ENCODE measurements at regions not wholly inside any gene's neighbourhood (a gene's known extent, or its start where the extent isn't known, plus 50 kb on each side); places are given as distances from the start of the nearest gene placed in this dataset.

DNA sequence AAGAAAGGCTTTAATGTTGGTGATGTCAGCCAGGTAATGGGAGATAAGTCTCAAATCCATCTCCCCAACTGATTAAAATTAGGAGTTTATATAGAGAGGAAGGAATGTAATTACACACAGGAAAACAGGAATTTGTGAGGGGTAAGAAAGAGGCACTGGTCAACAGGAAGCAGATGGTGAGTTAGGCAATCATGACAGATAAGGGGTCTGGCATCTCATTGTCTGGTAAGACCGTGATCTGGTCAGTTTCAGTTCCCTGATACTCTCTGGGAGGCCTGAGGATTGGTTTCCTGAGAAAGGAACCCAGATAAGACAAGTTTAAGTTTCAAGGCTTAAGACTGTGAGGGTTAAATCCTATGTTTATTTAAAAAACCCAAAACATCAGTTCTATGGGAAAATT, 414.7 kb upstream of the ARRDC4 start:
- Histone ChIP-seq H3K79me2 (ENCODE audit: insufficient read depth, low read length) (no peaks in the 10 kb centered on the region), H2AFZ (ENCODE audit: low read length) (no peak overlapping the region), H3K9ac (ENCODE audit: insufficient read depth, low read depth, low read length) (no peak overlapping the region), H4K20me1 (ENCODE audit: insufficient read depth, low read length) (no peaks in the 10 kb centered on the region), H3K27me3 (ENCODE audit: control insufficient read depth in 1 of 2, insufficient read depth in 2 of 2, low read length in 2 of 2) (no peaks in the 10 kb centered on the region), H3K4me3 (replicated peaks in 1 of 3; ENCODE audit: insufficient read depth in 1 of 3, low read depth in 2 of 3, low read length in 3 of 3) (no peak overlapping the region), H3K36me3 (replicated peaks in 1 of 2; ENCODE audit: control insufficient read depth in 1 of 2, insufficient read depth in 2 of 2, low read length in 2 of 2) (no peaks in the 10 kb centered on the region), H3K4me1 (ENCODE audit: insufficient read depth, low read length) (no peaks in the 10 kb centered on the region), H3K9me3 (ENCODE audit: low read length) (peaks cover 82% of the 10 kb centered on the region), H3K4me2 (ENCODE audit: low read depth, low read length) (no peak overlapping the region), H3K27ac (ENCODE audit: extremely low read length, insufficient read depth, low read length) (no peak overlapping the region)
- CTCF ChIA-PET (ENCODE audit: low intra/inter-chr PET ratio, low total read pairs) = no interaction called here
- ATAC-seq (no peak), DNase-seq (ENCODE audit: low spot score) (no peak), FAIRE-seq (no peak)
- POLR2A ChIA-PET = no interaction called here
- TF ChIP-seq SMAD9 (CRISPR knock-in tag; IDR thresholded peaks at IDR 0.05) = no peak
- TF ChIP-seq, protein P1, sequence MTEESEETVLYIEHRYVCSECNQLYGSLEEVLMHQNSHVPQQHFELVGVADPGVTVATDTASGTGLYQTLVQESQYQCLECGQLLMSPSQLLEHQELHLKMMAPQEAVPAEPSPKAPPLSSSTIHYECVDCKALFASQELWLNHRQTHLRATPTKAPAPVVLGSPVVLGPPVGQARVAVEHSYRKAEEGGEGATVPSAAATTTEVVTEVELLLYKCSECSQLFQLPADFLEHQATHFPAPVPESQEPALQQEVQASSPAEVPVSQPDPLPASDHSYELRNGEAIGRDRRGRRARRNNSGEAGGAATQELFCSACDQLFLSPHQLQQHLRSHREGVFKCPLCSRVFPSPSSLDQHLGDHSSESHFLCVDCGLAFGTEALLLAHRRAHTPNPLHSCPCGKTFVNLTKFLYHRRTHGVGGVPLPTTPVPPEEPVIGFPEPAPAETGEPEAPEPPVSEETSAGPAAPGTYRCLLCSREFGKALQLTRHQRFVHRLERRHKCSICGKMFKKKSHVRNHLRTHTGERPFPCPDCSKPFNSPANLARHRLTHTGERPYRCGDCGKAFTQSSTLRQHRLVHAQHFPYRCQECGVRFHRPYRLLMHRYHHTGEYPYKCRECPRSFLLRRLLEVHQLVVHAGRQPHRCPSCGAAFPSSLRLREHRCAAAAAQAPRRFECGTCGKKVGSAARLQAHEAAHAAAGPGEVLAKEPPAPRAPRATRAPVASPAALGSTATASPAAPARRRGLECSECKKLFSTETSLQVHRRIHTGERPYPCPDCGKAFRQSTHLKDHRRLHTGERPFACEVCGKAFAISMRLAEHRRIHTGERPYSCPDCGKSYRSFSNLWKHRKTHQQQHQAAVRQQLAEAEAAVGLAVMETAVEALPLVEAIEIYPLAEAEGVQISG (CRISPR knock-in tag; IDR thresholded peaks at IDR 0.05) = no peak
- no peak for TF ChIP-seq POLR2AphosphoS2 (IDR thresholded peaks at IDR 0.05; ENCODE audit: low read depth, low read length)
- TF ChIP-seq STAG1 (CRISPR knock-in tag; IDR thresholded peaks at IDR 0.05) = no peak
- no peak for TF ChIP-seq RNF2 (conservative IDR thresholded peaks at IDR 0.05; ENCODE audit: low read depth)
- TF ChIP-seq ZNF660 (CRISPR knock-in tag; IDR thresholded peaks at IDR 0.05; ENCODE audit: borderline replicate concordance, low read depth) = no peak
- TF ChIP-seq AHR (CRISPR knock-in tag; IDR thresholded peaks at IDR 0.05) = no peak
- TF ChIP-seq ELF4 (CRISPR knock-in tag; IDR thresholded peaks at IDR 0.05; ENCODE audit: borderline replicate concordance) = no peak
- TF ChIP-seq GATAD1 (CRISPR knock-in tag; IDR thresholded peaks at IDR 0.05) = no peak
- TF ChIP-seq ZNF672 (CRISPR knock-in tag; IDR thresholded peaks at IDR 0.05) = no peak
- no peak for TF ChIP-seq IRX3 (CRISPR knock-in tag; IDR thresholded peaks at IDR 0.05; ENCODE audit: borderline replicate concordance, low read depth)
- TF ChIP-seq, protein P2, sequence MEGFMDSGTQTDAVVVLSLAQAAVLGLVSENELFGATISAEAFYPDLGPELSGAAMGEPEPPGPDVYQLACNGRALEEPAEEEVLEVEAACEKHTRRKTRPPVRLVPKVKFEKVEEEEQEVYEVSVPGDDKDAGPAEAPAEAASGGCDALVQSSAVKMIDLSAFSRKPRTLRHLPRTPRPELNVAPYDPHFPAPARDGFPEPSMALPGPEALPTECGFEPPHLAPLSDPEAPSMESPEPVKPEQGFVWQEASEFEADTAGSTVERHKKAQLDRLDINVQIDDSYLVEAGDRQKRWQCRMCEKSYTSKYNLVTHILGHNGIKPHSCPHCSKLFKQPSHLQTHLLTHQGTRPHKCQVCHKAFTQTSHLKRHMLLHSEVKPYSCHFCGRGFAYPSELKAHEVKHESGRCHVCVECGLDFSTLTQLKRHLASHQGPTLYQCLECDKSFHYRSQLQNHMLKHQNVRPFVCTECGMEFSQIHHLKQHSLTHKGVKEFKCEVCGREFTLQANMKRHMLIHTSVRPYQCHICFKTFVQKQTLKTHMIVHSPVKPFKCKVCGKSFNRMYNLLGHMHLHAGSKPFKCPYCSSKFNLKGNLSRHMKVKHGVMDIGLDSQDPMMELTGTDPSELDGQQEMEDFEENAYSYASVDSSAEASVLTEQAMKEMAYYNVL (CRISPR knock-in tag; IDR thresholded peaks at IDR 0.05; ENCODE audit: borderline replicate concordance) = no peak
- TF ChIP-seq RAD51 (IDR thresholded peaks at IDR 0.05; ENCODE audit: borderline replicate concordance) = no peak
- no peak for TF ChIP-seq NKX3-1 (CRISPR knock-in tag; IDR thresholded peaks at IDR 0.05)
- TF ChIP-seq RCOR2 (CRISPR knock-in tag; IDR thresholded peaks at IDR 0.05) = no peak
- intact Hi-C loops (cut with micrococcal nuclease; ENCODE audit: unreplicated experiment) (no loop called here), in situ Hi-C loops (cut with HindIII; ENCODE audit: extremely low pct_ligation_motif_present, low pct_unique_long_range_greater_than_20kb) (no loop called here)
- 0% methylated on average over 1 of the region's 1 CpG for WGBS (ENCODE audit: low lambda C conversion rate)
- no TSS peak for BruUV-seq (replicated peaks)

All from HepG2 (cell line).